SHP77 (cell line): ENCODE measurements at regions not wholly inside any gene's neighbourhood (a gene's known extent, or its start where the extent isn't known, plus 50 kb on each side); places are given as distances from the start of the nearest gene placed in this dataset.

Source experiments
- DNase-seq, 2 experiments: peaks; one replicate each; lab custom pipeline; 2025; lab: John Stamatoyannopoulos, UW

GRCh38 chr10:3409928-3410327, 237.3 kb upstream of the PITRM1 start:
- DNase-seq: no peak

GRCh38 chr10:3408603-3409365, 236.2 kb upstream of the PITRM1 start:
- DNase-seq: no peak

- DNase-seq: no peak
Measured at GRCh38 chr10:3407208-3407607, 234.6 kb upstream of the PITRM1 start.

DNA sequence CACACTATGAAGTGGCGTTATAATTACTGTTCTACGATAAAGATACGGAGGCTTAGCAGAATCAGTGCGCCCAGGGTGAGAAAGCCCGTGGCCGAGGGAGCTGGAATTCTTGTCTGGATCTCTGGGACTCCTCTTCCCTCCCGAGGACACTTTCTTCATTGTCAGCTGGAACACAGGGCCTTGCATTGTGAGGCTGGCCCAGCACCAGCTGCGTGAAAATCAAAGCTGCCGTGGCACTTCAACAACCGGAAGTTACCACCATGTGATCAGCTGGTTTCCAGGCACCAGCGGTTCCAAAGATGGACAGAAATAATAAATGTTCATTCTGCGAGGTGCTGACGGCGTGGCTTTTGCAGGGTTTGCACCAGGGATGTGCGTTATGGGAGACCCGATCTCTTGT, 234.0 kb upstream of the PITRM1 start:
- no peak for DNase-seq

- DNase-seq: no peak
Measured at GRCh38 chr10:3404381-3404780, 231.8 kb upstream of the PITRM1 start.

- DNase-seq: no peak
Measured at GRCh38 chr10:3402187-3402751, 229.7 kb upstream of the PITRM1 start.

DNA sequence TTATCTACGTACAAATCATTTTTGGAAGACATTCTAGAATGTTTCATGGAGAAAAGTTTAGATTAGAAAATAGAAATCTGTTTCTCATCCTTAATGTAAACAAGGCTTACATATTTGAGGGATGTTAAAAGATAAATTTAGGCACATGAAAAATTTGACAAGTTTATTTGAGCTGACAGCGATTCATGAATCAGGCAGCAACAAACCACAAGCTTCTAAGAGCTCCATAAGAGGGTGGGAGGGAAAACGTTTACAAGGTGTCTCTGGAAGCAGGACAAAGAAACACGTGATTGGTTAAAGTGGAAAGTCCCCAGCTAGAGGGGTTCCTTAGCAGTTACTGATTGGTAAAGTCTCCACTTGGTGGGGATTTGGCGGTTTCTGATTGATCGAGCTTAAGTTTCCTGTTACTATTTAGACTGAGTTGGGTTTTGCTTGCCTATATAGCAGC, 228.9 kb upstream of the PITRM1 start:
- no peak for DNase-seq

DNA sequence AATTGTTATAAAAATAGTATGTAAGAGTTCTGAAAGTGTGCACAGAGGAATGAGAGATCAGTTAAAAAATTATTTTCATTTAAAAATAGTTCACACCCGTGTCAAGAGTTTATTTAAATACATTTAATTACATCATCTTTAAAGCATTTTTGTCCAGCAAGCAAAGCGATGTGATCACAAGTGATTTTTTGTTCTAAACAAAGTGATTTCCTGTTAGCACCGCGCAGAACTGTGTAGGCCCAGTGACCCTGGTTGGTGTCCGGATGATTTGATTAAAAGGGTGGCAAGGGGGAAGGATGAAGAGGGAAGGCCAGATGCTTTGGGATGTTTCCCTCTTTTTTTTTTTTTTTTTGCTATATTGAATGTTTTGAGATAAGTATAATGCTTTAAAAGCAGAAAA, 227.8 kb upstream of the PITRM1 start:
- no peak for DNase-seq

DNA sequence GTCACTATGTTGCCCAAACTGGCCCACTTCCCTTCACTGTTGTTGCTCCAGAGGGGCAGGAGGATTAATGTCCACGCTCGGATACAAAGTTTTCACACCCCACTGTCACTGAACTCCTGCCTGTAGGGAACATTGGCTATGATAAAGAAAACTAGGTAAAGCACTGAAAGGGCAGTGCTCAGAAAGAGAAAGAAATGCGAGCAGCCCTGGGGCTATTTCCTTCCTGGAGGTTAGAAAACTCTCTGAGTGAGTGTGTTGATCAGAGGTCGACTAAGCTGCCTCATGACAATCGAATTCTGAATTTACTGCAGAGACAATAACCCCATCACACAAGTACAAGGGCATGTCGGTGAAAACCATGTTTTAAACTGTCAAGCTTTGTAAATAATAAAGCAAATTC, 227.2 kb upstream of the PITRM1 start:
- no peak for DNase-seq

GRCh38 chr10:3398825-3399646, 226.5 kb upstream of the PITRM1 start:
- DNase-seq: no peak

GRCh38 chr10:3397846-3398245, 225.3 kb upstream of the PITRM1 start:
- no peak for DNase-seq

DNA sequence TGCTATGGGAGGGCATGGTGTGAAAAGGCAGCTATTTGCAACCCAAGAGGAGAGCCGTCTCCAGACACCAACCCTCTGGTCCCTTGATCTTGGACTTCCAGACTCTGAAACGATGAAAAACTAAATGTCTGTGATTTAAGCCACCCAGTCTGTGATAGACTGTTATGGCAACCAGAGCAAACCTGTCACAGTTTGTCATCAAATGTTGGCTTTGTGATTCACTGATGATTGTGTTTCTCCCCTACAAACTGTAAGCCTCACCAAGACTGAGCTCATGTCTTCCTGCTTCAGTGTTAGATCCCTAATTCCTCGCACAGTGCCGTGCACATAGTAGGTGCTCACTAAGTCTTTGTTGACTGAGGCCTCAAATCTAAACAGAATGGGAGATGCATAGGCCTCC, 224.6 kb upstream of the PITRM1 start:
- no peak for DNase-seq

DNA sequence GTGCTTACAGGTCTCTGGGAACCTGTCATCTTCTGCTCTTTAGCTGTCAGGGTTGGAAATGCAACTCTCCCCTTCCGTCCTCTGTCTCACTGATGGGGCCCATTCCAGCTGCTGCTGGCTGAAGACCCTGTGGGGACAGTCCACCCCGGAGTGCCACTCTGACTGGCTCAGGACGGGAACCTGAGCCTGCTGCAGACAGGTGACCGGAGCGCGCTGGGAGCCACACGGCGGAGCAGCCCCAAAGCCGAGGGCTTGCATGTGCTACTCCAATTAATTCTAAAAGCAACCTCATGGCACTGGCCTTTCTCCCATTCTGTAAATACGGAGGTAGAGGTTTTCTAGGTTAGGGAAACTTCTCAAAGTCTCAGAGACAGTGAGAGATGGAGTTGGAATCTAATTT, 223.5 kb upstream of the PITRM1 start:
- DNase-seq: no peak

DNA sequence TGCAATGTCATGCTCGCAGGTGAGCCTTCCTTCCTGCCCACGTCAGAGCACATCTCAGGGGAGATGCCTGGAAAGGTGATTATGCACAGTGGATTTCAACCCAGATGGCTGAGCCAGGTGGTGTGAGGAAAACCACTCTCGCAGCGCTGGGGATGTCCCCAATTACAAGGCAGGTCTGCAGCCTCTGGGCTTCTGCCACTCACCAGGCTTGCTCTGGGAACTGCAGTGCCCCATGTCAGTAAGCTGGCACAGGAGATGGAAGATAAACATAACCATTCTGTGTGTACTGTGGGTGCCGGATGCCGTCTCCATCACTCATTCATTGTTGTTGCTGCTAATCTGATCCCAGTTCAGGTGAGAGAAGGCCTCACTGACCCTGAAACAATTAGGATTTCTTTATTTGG, 222.9 kb upstream of the PITRM1 start:
- DNase-seq: peak; percentile 30 to 56

GRCh38 chr10:3395041-3395440, 222.5 kb upstream of the PITRM1 start:
- no peak for DNase-seq

DNA sequence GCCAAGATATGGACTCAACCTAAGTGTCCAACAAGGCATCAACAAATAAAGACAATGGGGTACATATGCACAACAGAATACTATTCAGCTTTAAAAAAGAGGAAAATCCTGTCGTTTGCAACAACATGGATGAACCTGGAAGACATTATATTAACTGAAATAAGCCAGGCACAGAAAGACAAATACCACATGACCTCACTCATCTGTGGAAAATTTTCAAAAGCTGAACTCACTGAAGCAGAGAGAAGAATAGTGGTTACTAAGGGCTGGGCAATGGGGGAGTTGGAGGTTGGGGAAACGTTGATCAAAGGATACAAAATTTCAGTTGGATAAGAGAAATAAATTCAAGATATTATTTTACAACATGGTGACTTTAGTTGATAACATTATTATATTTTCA, 221.4 kb upstream of the PITRM1 start:
- DNase-seq: no peak

DNA sequence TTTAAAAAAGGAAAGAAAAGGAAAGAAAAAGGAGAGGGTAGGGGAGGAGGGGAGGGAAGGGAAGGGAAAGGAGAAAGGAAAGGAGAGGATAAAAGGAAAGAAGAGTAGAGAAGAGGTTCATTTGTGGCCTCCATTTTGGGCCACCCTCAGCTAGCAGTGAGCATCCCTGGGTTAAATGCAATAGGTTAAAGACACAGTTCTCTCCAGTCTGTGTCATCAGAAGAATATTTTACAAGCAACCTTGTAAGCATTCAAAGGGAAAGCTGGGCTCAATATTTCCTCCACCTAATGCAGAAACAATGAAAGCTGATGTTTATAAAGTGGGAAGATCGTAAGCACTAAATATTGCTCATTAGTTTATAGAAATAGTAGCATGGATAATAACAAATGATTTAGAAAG, 219.1 kb upstream of the PITRM1 start:
- no peak for DNase-seq

DNA sequence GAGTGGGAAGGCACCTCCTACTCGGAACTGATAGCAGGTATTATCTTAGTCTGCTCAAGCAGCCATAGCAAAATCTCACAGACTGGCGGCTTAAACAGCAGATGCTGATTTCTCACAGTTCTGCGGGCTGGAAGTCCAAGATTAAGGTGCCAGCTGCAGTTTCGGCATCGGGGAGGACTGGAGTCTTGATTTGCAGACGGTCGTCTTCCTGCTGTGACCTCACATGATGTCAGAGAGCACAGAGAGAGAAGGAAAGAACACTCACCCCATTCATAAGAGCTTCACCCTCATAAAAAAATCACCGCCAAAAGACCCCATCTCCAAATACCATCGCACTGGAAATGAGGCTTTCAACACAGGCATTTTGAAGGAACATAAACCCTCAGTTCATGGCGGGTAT, 216.5 kb upstream of the PITRM1 start:
- DNase-seq: no peak

- DNase-seq: no peak
Measured at GRCh38 chr10:3385487-3385886, 212.9 kb upstream of the PITRM1 start.

GRCh38 chr10:3382092-3382491, 209.5 kb upstream of the PITRM1 start:
- DNase-seq: no peak

GRCh38 chr10:3380406-3381050, 207.9 kb upstream of the PITRM1 start:
- no peak for DNase-seq

DNA sequence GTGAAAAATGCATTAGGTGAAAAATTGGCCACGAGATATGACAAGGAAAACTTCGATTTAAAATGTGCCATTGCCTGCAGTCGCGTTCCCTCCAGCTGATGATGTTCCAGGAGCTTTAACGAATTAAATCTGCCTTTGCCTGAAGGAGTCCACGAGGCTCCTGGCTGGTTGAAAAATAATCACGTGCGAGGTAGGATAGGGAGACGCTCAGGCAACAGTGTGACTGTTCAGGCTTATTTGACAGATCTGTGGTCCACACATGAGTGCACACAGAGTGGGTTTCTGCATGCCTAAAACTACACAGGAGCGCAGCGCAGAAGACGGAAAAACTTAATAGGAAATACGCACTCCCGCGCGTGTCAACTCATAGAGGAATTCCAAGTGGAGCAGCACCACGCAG, 204.0 kb upstream of the PITRM1 start:
- no peak for DNase-seq

- no peak for DNase-seq
Measured at GRCh38 chr10:3375505-3375904, 202.9 kb upstream of the PITRM1 start.
